HFF-Myc (cell line): ENCODE measurements at regions not wholly inside any gene's neighbourhood (a gene's known extent, or its start where the extent isn't known, plus 50 kb on each side); places are given as distances from the start of the nearest gene placed in this dataset.

Source experiments
- DNase-seq: peaks from one replicate; pipeline ENCODE4 v3.0.0-alpha.2; 2011; ENCODE audit warnings: low read depth; ENCODE audit errors: extremely low read depth
- H3K4me3 ChIP-seq: replicated peaks from 2 replicates; pipeline ENCODE4 v1.5.1; 2011; ENCODE audit warnings: low read depth, mild to moderate bottlenecking, control low read depth, low read length
- TF ChIP-seq, protein P1 (sequence below): IDR thresholded peaks from 2 replicates; pipeline ENCODE4 v1.5.1; 2012; ENCODE audit warnings: mild to moderate bottlenecking, low read depth, low read length, control low read depth; ENCODE audit errors: missing control alignments

DNA sequence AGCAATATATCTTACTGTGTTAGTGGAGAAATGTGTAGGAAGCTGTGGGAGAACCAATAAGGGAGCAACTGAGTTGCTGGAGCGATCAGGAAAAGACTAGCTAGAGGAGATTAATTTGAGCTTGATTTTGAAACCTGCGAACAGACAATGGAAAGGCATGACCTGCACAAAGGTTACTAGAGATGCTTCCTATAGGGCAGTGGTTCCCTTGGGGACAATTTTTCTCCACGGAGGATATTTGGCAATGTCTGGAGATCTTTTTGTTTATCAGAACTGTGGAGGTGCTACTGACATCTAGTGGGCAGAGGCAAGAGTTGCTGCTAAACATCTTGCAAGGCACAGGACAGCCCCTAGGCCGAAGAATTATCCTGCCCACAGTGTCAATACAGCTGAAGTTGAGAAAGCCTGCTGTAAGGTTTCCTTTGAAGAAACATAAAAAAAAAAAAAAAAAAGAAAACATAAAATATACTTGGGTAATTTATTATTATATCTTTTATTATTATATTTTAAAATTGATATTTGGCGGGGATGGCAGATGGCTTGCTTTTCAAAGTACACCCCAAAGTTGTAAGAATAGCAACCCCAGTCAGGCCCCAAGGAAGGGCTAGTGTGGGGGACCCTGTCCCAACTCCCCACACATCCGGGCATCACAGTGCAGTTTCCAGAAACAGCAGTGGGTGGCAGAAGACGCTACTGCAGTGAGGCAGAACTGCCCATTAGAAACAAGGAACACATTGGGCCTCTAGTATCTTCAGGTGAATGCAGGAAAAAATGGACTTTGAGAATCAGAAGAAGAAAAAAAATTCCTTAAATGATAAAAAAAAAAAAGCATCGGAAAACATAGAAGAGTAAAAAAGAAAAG lies 481.6 kb downstream of the SH2D4B start:
- TF ChIP-seq, protein P1, sequence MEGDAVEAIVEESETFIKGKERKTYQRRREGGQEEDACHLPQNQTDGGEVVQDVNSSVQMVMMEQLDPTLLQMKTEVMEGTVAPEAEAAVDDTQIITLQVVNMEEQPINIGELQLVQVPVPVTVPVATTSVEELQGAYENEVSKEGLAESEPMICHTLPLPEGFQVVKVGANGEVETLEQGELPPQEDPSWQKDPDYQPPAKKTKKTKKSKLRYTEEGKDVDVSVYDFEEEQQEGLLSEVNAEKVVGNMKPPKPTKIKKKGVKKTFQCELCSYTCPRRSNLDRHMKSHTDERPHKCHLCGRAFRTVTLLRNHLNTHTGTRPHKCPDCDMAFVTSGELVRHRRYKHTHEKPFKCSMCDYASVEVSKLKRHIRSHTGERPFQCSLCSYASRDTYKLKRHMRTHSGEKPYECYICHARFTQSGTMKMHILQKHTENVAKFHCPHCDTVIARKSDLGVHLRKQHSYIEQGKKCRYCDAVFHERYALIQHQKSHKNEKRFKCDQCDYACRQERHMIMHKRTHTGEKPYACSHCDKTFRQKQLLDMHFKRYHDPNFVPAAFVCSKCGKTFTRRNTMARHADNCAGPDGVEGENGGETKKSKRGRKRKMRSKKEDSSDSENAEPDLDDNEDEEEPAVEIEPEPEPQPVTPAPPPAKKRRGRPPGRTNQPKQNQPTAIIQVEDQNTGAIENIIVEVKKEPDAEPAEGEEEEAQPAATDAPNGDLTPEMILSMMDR, result peak; percentile 63
- H3K4me3 ChIP-seq, result no peak overlapping the region
- no peak for DNase-seq

DNA sequence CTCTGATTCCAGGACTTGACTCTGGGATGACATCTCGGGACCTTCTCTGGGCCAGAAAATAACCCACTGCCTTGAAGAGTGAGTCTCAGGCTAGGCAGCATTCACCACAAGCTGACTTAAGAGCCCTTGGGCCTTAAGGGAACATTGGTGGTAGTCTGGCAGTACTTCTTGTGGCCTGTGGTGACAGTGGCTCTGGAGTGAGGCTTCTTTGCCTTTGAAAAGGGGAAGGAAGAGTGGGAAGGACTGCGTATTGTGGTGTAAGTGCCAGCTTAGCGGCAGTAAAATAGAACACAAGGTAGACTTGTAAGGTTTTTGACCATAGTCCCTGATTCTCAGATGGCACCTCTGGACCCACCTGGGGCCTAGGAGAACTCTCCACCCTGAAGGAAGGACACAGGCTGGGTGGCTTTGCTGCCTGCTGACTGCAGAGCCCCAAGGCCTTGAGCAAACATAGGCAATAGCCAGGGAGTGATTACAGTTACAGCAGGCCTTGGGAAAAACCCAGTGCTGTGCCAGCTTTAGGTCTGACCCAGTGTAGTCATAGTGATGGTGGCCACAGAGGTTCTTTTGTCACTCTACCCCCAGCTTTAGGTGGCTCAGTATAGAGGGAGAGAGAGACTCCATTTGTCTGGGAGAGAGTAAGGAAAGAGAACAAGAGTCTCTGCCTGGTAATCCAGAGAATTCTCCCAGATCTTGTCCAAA lies 483.9 kb downstream of the SH2D4B start:
- TF ChIP-seq, protein P1, result no peak
- H3K4me3 ChIP-seq, result no peak overlapping the region
- no peak for DNase-seq

DNA sequence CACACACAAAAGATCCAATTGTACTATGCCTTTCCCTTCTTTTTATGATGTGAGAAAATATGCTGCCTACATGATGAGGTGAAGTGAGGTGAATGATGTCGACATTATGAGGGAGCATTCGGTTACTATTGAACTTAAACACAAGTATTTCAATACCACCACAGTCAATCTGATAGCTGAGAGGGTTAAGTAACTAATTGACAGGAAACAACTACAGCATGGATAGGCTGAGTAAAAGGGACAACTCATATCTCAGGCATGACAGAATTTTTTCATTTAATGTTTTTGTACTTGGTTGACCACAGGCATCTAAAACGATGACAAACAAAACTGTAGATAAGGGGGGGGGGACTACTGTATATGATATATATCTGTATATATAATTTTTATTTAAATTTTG lies 488.9 kb downstream of the SH2D4B start:
- no peak for DNase-seq
- TF ChIP-seq, protein P1, result no peak
- no peak overlapping the region for H3K4me3 ChIP-seq

DNA sequence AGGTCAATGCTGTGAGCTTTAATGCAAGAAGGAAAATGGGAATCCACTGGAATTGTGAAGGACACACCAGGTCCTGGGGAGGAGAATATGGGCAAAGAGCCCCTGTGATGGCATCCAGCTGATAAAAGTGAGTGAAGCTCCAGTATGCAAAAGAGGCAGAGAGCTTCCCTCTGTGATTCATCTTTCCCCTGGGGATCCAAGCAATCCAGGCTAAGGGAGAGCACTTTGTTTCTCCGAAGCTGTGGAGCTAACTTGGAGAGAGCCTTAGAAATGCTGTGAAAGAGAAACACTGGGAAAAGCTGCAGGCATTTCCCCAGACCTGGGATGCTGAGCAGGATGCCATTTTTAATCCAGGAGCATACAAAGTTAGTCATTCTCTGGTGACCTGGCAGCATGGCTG lies 489.5 kb downstream of the SH2D4B start:
- H3K4me3 ChIP-seq, result no peak overlapping the region
- TF ChIP-seq, protein P1, result no peak
- DNase-seq, result no peak

DNA sequence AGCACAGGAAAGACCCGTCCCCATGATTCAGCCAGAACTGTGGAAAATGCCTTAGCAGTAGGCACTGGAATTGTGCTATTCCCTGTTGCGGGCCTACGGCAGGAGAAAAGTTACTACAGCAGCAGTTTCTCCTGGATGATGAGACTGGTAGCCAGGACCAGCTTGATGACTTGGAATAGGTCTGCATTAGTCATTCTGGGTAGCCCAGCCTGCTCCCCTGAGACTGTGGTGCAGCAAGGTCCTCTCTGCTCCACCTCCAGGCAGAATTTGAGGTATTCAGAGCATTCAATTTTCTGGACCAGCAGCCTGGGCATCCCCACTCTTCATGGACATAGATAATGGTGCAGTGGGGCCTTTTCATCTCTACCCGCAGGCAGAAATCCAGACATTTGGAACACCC lies 490.0 kb downstream of the SH2D4B start:
- no peak overlapping the region for H3K4me3 ChIP-seq
- TF ChIP-seq, protein P1, result no peak
- no peak for DNase-seq

DNA sequence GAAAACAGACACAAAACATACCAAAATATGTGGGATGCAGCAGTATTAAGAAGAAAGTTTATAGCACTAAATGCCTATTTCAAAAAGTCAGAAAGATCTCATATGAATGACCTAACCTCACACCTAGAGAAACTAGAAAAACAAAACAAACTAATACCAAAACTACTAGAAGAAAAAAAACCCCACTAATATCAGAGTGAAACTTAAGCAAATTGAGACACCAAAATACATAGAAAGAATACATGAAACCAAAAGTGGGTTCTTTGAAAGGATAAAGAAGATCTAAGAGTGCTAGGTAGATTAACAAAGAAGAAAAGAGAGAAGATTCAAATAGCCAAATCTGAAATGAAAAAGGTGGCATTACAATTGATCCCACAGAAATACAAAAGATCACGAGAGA lies 494.1 kb downstream of the SH2D4B start:
- TF ChIP-seq, protein P1, result no peak
- no peak for DNase-seq

More for the DNA sequence above, 494.1 kb downstream of the SH2D4B start:
- no peak overlapping the region for H3K4me3 ChIP-seq
